Inflammatory macrophage (primary cell): ENCODE measurements at regions not wholly inside any gene's neighbourhood (a gene's known extent, or its start where the extent isn't known, plus 50 kb on each side); places are given as distances from the start of the nearest gene placed in this dataset.

Source experiments
- DNase-seq, 2 donors: peaks; one replicate each; pipeline ENCODE4 v3.0.0-alpha.2; 2020 to 2022

- no peak for DNase-seq
Observed at GRCh38 chr1:69258842-69259241, 308.9 kb upstream of the LRRC7 start.

GRCh38 chr1:69263921-69264391 lies 303.8 kb upstream of the LRRC7 start:
- DNase-seq = no peak

- no peak for DNase-seq
Observed at GRCh38 chr1:69269491-69269890, 298.2 kb upstream of the LRRC7 start.

- no peak for DNase-seq
Observed at GRCh38 chr1:69271587-69272125, 296.1 kb upstream of the LRRC7 start.

- DNase-seq = no peak
Observed at GRCh38 chr1:69272684-69273083, 295.0 kb upstream of the LRRC7 start.

GRCh38 chr1:69278923-69279322 lies 288.8 kb upstream of the LRRC7 start:
- no peak for DNase-seq

- no peak for DNase-seq
Observed at GRCh38 chr1:69283516-69283915, 284.2 kb upstream of the LRRC7 start.

GRCh38 chr1:69284508-69284907 lies 283.2 kb upstream of the LRRC7 start:
- DNase-seq = no peak

GRCh38 chr1:69288416-69288815 lies 279.3 kb upstream of the LRRC7 start:
- no peak for DNase-seq

GRCh38 chr1:69290291-69290690 lies 277.4 kb upstream of the LRRC7 start:
- no peak for DNase-seq

- no peak for DNase-seq
Observed at GRCh38 chr1:69291541-69291940, 276.2 kb upstream of the LRRC7 start.

- no peak for DNase-seq
Observed at GRCh38 chr1:69292833-69293232, 274.9 kb upstream of the LRRC7 start.

GRCh38 chr1:69294171-69294570 lies 273.6 kb upstream of the LRRC7 start:
- DNase-seq = no peak

GRCh38 chr1:69295265-69295664 lies 272.5 kb upstream of the LRRC7 start:
- no peak for DNase-seq

- no peak for DNase-seq
Observed at GRCh38 chr1:69305621-69306020, 262.1 kb upstream of the LRRC7 start.

GRCh38 chr1:69312055-69312732 lies 255.5 kb upstream of the LRRC7 start:
- DNase-seq = no peak

GRCh38 chr1:69313118-69313517 lies 254.6 kb upstream of the LRRC7 start:
- no peak for DNase-seq

GRCh38 chr1:69315416-69315815 lies 252.3 kb upstream of the LRRC7 start:
- DNase-seq = no peak

- DNase-seq = no peak
Observed at GRCh38 chr1:69315823-69316222, 251.9 kb upstream of the LRRC7 start.

- DNase-seq = no peak
Observed at GRCh38 chr1:69319287-69319686, 248.4 kb upstream of the LRRC7 start.

- no peak for DNase-seq
Observed at GRCh38 chr1:69320757-69321211, 246.9 kb upstream of the LRRC7 start.

GRCh38 chr1:69321311-69321710 lies 246.4 kb upstream of the LRRC7 start:
- no peak for DNase-seq

- DNase-seq = no peak
Observed at GRCh38 chr1:69328186-69328585, 239.5 kb upstream of the LRRC7 start.

GRCh38 chr1:69363236-69363635 lies 204.5 kb upstream of the LRRC7 start:
- no peak for DNase-seq

- no peak for DNase-seq
Observed at GRCh38 chr1:69373520-69373919, 194.2 kb upstream of the LRRC7 start.
